DND-41 (cell line): ENCODE measurements at regions not wholly inside any gene's neighbourhood (a gene's known extent, or its start where the extent isn't known, plus 50 kb on each side); places are given as distances from the start of the nearest gene placed in this dataset.

Experiments used
- CTCF ChIP-seq: IDR thresholded peaks from 2 replicates; pipeline ENCODE4 v1.5.1; 2012; ENCODE audit warnings: borderline replicate concordance, low read length, moderate library complexity, mild to moderate bottlenecking; ENCODE audit not compliant: poor library complexity, severe bottlenecking; ENCODE audit errors: extremely low read depth
- EZH2 ChIP-seq: IDR thresholded peaks from 3 replicates; pipeline ENCODE4 v1.6.1; 2012; ENCODE audit warnings: borderline replicate concordance, low read depth, mild to moderate bottlenecking, moderate library complexity, low read length, inconsistent platforms; ENCODE audit not compliant: severe bottlenecking

- TF ChIP-seq CTCF: no peak
- no peak for TF ChIP-seq EZH2
Measured at GRCh38 chr20:40942006-40942405, 86.6 kb upstream of the TOP1 start.
